Spleen (tissue), 7 donors: ENCODE measurements at regions not wholly inside any gene's neighbourhood (a gene's known extent, or its start where the extent isn't known, plus 50 kb on each side); places are given as distances from the start of the nearest gene placed in this dataset.

Source experiments
- POLR2A ChIP-seq, 3 donors: fragments of 450-650 bp; IDR thresholded peaks; one replicate each; pipeline ENCODE4 v1.5.1; 2017; ENCODE audit warnings: antibody characterized with exemption in 3 of 3, mild to moderate bottlenecking in 1 of 3
- TF ChIP-seq, protein P1 (sequence below), 11 experiments: fragments of 200-600 bp in 7 of 11; fragments of 450-650 bp in 4 of 11; sonication (generic) in 4 of 11; IDR thresholded peaks in 8 of 11; conservative IDR thresholded peaks in 3 of 11; 1 replicate in 7 of 11; 2 replicates in 4 of 11; pipeline versions ENCODE4 v1.4.0 to v1.8.0; 2016 to 2021; ENCODE audit warnings: antibody characterized with exemption in 11 of 11, inconsistent platforms in 4 of 11, mild to moderate bottlenecking in 1 of 11
- donor health status: DM: no; HTN: no; CAD: no; lungs with moderate emphysema.
- donor health status: DM: no; HTN: no; CAD: no.
- donor health status: DM: no; HTN: no; CAD: no.

DNA sequence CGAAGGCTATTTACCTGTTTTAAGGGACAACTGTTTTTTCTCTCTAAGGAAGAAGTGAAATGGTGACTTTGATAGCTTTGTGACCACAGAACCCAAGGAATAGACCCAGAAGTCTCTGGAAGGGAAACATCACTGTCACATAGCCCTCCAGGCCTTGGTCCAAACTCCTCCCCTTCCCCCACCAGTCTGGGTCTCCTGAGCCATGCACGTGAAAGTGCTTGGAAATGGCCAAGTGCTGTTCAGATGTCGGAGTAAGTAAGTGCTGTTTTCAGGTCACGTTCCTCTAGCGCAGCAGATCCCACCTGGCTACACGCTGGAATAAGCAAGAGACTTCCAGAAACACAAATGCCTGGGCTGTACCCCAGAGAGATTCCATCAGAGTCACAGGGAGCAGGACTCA, 73.0 kb upstream of the AFF3 start:
- TF ChIP-seq, protein P1, sequence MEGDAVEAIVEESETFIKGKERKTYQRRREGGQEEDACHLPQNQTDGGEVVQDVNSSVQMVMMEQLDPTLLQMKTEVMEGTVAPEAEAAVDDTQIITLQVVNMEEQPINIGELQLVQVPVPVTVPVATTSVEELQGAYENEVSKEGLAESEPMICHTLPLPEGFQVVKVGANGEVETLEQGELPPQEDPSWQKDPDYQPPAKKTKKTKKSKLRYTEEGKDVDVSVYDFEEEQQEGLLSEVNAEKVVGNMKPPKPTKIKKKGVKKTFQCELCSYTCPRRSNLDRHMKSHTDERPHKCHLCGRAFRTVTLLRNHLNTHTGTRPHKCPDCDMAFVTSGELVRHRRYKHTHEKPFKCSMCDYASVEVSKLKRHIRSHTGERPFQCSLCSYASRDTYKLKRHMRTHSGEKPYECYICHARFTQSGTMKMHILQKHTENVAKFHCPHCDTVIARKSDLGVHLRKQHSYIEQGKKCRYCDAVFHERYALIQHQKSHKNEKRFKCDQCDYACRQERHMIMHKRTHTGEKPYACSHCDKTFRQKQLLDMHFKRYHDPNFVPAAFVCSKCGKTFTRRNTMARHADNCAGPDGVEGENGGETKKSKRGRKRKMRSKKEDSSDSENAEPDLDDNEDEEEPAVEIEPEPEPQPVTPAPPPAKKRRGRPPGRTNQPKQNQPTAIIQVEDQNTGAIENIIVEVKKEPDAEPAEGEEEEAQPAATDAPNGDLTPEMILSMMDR (IDR thresholded peaks at IDR 0.05 in 8 of 11, conservative IDR thresholded peaks at IDR 0.05 in 3 of 11) = no peak
- no peak for TF ChIP-seq POLR2A (IDR thresholded peaks at IDR 0.05)
